Neural cell (in vitro differentiated cells): ENCODE measurements at regions not wholly inside any gene's neighbourhood (a gene's known extent, or its start where the extent isn't known, plus 50 kb on each side); places are given as distances from the start of the nearest gene placed in this dataset.

ENCODE experiments used
- H2AFZ ChIP-seq: fragments of 200-600, 300-800 bp; sonication (generic), shearing (Covaris generic); 2 replicates; pipeline ENCODE4 v1.6.0; 2014; ENCODE audit warnings: low read depth, mild to moderate bottlenecking, antibody characterized with exemption, low read length, moderate library complexity
- H3F3A ChIP-seq: fragments of 200-600 bp; shearing (Covaris generic); 2 replicates; pipeline ENCODE4 v1.6.1; 2016; ENCODE audit warnings: mild to moderate bottlenecking, moderate library complexity, mixed read lengths, antibody characterized with exemption, low read length; ENCODE audit not compliant: insufficient read depth, poor library complexity, severe bottlenecking
- H3K27ac ChIP-seq: fragments of 200-600, 300-800 bp; sonication (generic), shearing (Covaris generic); 2 replicates; pipeline ENCODE4 v1.5.1; 2014; ENCODE audit warnings: mild to moderate bottlenecking, low read length, moderate library complexity
- H3K27me3 ChIP-seq: fragments of 300-800, 200-600 bp; sonication (generic), shearing (Covaris generic); 2 replicates; pipeline ENCODE4 v1.6.0; 2014; ENCODE audit warnings: mild to moderate bottlenecking, low read depth, low read length, moderate library complexity; ENCODE audit not compliant: insufficient read depth
- H3K36me3 ChIP-seq: fragments of 300-800, 200-600 bp; sonication (generic), shearing (Covaris generic); 2 replicates; pipeline ENCODE4 v1.5.1; 2014; ENCODE audit warnings: mild to moderate bottlenecking, antibody characterized with exemption, low read length, moderate library complexity; ENCODE audit not compliant: insufficient read depth
- H3K4me2 ChIP-seq: fragments of 300-800, 200-600 bp; sonication (generic), shearing (Covaris generic); 2 replicates; pipeline ENCODE4 v1.6.0; 2014; ENCODE audit warnings: mild to moderate bottlenecking, low read length
- H3K4me3 ChIP-seq: fragments of 300-800, 200-600 bp; sonication (generic), shearing (Covaris generic); 2 replicates; pipeline ENCODE4 v1.5.1; 2014; ENCODE audit warnings: mild to moderate bottlenecking, low read length, moderate library complexity
- H3K79me2 ChIP-seq: fragments of 200-600 bp; shearing (Covaris generic); replicated peaks from 2 replicates; pipeline ENCODE4 v1.6.0; 2014; ENCODE audit warnings: mild to moderate bottlenecking, low read length, moderate library complexity; ENCODE audit not compliant: insufficient read depth
- H3K9ac ChIP-seq: fragments of 300-800, 200-600 bp; sonication (generic), shearing (Covaris generic); 2 replicates; pipeline ENCODE4 v1.6.1; 2016; ENCODE audit warnings: mild to moderate bottlenecking, low read length, mixed read lengths
- H3K9me2 ChIP-seq: fragments of 200-600 bp; shearing (Covaris generic); 2 replicates; pipeline ENCODE4 v1.6.1; 2016; ENCODE audit warnings: mild to moderate bottlenecking, low read length, mixed read lengths; ENCODE audit not compliant: insufficient read depth
- H3K9me3 ChIP-seq: fragments of 200-600, 300-800 bp; sonication (generic), shearing (Covaris generic); 2 replicates; pipeline ENCODE4 v1.6.1; 2016; ENCODE audit warnings: mild to moderate bottlenecking, mixed run types, low read length, moderate library complexity, mixed read lengths
- H4K20me1 ChIP-seq: fragments of 200-600 bp; shearing (Covaris generic); 2 replicates; pipeline ENCODE4 v1.6.1; 2016; ENCODE audit warnings: mild to moderate bottlenecking, mixed run types; ENCODE audit not compliant: insufficient read depth
- CTCF ChIP-seq: fragments of 450-650 bp; IDR thresholded peaks from 2 replicates; pipeline ENCODE4 v1.5.1; 2014; ENCODE audit warnings: antibody characterized with exemption, mild to moderate bottlenecking, moderate library complexity; ENCODE audit not compliant: poor library complexity, severe bottlenecking
- EP300 ChIP-seq: fragments of 450-650 bp; conservative IDR thresholded peaks from 2 replicates; pipeline ENCODE4 v1.6.1; 2014; ENCODE audit warnings: antibody characterized with exemption, mild to moderate bottlenecking, moderate library complexity; ENCODE audit not compliant: poor library complexity, severe bottlenecking
- EZH2 ChIP-seq: fragments of 200-600, 300-800 bp; shearing (Covaris generic), sonication (generic); IDR thresholded peaks from 2 replicates; pipeline ENCODE4 v1.6.1; 2014; ENCODE audit warnings: antibody characterized with exemption, low read length, borderline replicate concordance, mild to moderate bottlenecking; ENCODE audit not compliant: insufficient read depth, poor library complexity, severe bottlenecking
- MXI1 ChIP-seq: fragments of 450-650 bp; conservative IDR thresholded peaks from 2 replicates; pipeline ENCODE4 v1.6.1; 2014; ENCODE audit warnings: antibody characterized with exemption, mild to moderate bottlenecking; ENCODE audit not compliant: poor library complexity, severe bottlenecking
- POLR2AphosphoS5 ChIP-seq: IDR thresholded peaks from 2 replicates; pipeline ENCODE4 v1.6.1; 2012
- RAD21 ChIP-seq: fragments of 450-650 bp; conservative IDR thresholded peaks from 2 replicates; pipeline ENCODE4 v1.6.1; 2014; ENCODE audit warnings: antibody characterized with exemption, mild to moderate bottlenecking, moderate library complexity
- REST ChIP-seq: IDR thresholded peaks from 2 replicates; pipeline ENCODE4 v1.6.1; 2012; ENCODE audit warnings: borderline replicate concordance
- SMC3 ChIP-seq: fragments of 450-650 bp; conservative IDR thresholded peaks from 2 replicates; pipeline ENCODE4 v1.6.1; 2014; ENCODE audit warnings: antibody characterized with exemption, mild to moderate bottlenecking, moderate library complexity; ENCODE audit not compliant: poor library complexity
- TAF1 ChIP-seq: IDR thresholded peaks from 2 replicates; pipeline ENCODE4 v1.6.1; 2012; ENCODE audit warnings: low read depth

- no peaks in the 10 kb centered on the region for H3K36me3 ChIP-seq
- no peaks in the 10 kb centered on the region for H3F3A ChIP-seq
- no peak overlapping the region for H2AFZ ChIP-seq
- no peaks in the 10 kb centered on the region for H3K79me2 ChIP-seq
- no peak for TF ChIP-seq RAD21
- TF ChIP-seq EZH2 = no peak
- no peak for TF ChIP-seq REST
- TF ChIP-seq CTCF = no peak
- TF ChIP-seq POLR2AphosphoS5 = no peak
- no peak for TF ChIP-seq TAF1
- TF ChIP-seq EP300 = no peak
- no peak for TF ChIP-seq MXI1
- TF ChIP-seq SMC3 = no peak
- no peak overlapping the region for H3K27ac ChIP-seq
- H3K4me3 ChIP-seq = no peak overlapping the region
- H3K9me2 ChIP-seq = no peaks in the 10 kb centered on the region
- no peaks in the 10 kb centered on the region for H3K27me3 ChIP-seq
- H3K4me2 ChIP-seq = no peak overlapping the region
- H3K9ac ChIP-seq = no peak overlapping the region
- H4K20me1 ChIP-seq = no peaks in the 10 kb centered on the region
- no peaks in the 10 kb centered on the region for H3K9me3 ChIP-seq
Measured at GRCh38 chr16:9602189-9602588, 510.7 kb downstream of the HAPSTR1 start.

- TF ChIP-seq REST (no peak), POLR2AphosphoS5 (no peak), TAF1 (no peak), MXI1 (no peak), CTCF (no peak), RAD21 (no peak), EZH2 (no peak), EP300 (no peak), SMC3 (no peak)
- Histone ChIP-seq H3K9me3 (no peaks in the 10 kb centered on the region), H3F3A (no peaks in the 10 kb centered on the region), H3K36me3 (no peaks in the 10 kb centered on the region), H3K4me3 (no peak overlapping the region), H3K79me2 (no peaks in the 10 kb centered on the region), H3K27ac (no peak overlapping the region), H2AFZ (no peak overlapping the region), H3K9me2 (no peaks in the 10 kb centered on the region), H3K9ac (no peak overlapping the region), H3K4me2 (no peak overlapping the region), H3K27me3 (no peaks in the 10 kb centered on the region), H4K20me1 (no peaks in the 10 kb centered on the region)
Measured at GRCh38 chr16:9603316-9603715, 511.9 kb downstream of the HAPSTR1 start.
